ENCODE measurements at regions not wholly inside any gene's neighbourhood (a gene's known extent, or its start where the extent isn't known, plus 50 kb on each side); places are given as distances from the start of the nearest gene placed in this dataset.

- DNase-seq = no peak
- Histone ChIP-seq H3K4me3 (no peak overlapping the region), H3K36me3 (no peaks in the 10 kb centered on the region), H3K27ac (no peak overlapping the region), H3K27me3 (no peaks in the 10 kb centered on the region), H3K4me1 (no peaks in the 10 kb centered on the region), H3K9me3 (no peaks in the 10 kb centered on the region)
- TF ChIP-seq, protein P1, sequence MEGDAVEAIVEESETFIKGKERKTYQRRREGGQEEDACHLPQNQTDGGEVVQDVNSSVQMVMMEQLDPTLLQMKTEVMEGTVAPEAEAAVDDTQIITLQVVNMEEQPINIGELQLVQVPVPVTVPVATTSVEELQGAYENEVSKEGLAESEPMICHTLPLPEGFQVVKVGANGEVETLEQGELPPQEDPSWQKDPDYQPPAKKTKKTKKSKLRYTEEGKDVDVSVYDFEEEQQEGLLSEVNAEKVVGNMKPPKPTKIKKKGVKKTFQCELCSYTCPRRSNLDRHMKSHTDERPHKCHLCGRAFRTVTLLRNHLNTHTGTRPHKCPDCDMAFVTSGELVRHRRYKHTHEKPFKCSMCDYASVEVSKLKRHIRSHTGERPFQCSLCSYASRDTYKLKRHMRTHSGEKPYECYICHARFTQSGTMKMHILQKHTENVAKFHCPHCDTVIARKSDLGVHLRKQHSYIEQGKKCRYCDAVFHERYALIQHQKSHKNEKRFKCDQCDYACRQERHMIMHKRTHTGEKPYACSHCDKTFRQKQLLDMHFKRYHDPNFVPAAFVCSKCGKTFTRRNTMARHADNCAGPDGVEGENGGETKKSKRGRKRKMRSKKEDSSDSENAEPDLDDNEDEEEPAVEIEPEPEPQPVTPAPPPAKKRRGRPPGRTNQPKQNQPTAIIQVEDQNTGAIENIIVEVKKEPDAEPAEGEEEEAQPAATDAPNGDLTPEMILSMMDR (IDR thresholded peaks at IDR 0.05) = no peak
- no peak for TF ChIP-seq POLR2A (IDR thresholded peaks at IDR 0.05)
Observed at GRCh38 chr18:55166260-55166598, 207.0 kb upstream of the CCDC68 start.

- no peaks in the 10 kb centered on the region for H3K9me3 ChIP-seq
- no peak overlapping the region for H3K27ac ChIP-seq
- no peaks in the 10 kb centered on the region for H3K36me3 ChIP-seq
- H3K27me3 ChIP-seq = no peaks in the 10 kb centered on the region
- H3K4me3 ChIP-seq = no peak overlapping the region
- TF ChIP-seq POLR2A (IDR thresholded peaks at IDR 0.05) = no peak
- TF ChIP-seq, protein P1 (IDR thresholded peaks at IDR 0.05) = no peak
- DNase-seq = no peak
- no peaks in the 10 kb centered on the region for H3K4me1 ChIP-seq
Observed at GRCh38 chr18:55163550-55163949, 204.3 kb upstream of the CCDC68 start.

GRCh38 chr18:55161916-55162315, 202.7 kb upstream of the CCDC68 start:
- no peaks in the 10 kb centered on the region for H3K9me3 ChIP-seq
- H3K4me1 ChIP-seq = no peaks in the 10 kb centered on the region
- no peak for TF ChIP-seq POLR2A (IDR thresholded peaks at IDR 0.05)
- TF ChIP-seq, protein P1 (IDR thresholded peaks at IDR 0.05) = no peak
- DNase-seq = no peak
- H3K4me3 ChIP-seq = no peak overlapping the region
- no peaks in the 10 kb centered on the region for H3K27me3 ChIP-seq
- no peak overlapping the region for H3K27ac ChIP-seq
- H3K36me3 ChIP-seq = no peaks in the 10 kb centered on the region

- Histone ChIP-seq H3K27me3 (no peaks in the 10 kb centered on the region), H3K9me3 (no peaks in the 10 kb centered on the region), H3K4me1 (no peaks in the 10 kb centered on the region), H3K36me3 (no peaks in the 10 kb centered on the region), H3K4me3 (no peak overlapping the region), H3K27ac (no peak overlapping the region)
- no peak for TF ChIP-seq POLR2A (IDR thresholded peaks at IDR 0.05)
- TF ChIP-seq, protein P1 (IDR thresholded peaks at IDR 0.05) = no peak
- DNase-seq = no peak
Observed at GRCh38 chr18:55159027-55159426, 199.8 kb upstream of the CCDC68 start.

DNA sequence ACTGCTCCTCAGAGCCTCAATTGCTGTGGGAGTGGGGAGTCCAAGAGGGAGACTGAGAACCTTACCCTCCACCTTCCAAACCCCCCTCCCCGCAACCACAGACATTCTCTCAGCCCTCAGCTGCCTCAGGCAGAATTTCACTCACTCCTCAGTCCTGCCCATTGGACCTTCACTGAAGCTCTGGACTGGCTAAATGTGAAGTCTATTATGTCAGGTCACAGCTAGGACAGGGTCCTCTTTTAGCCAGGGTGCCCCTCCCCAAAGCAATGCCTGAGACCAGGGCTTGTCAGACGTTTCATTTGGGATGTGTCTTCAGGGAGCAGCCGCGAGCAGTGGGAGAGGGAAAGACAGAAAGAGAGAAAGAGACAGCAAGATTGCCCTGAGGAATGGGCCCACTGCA, 199.3 kb upstream of the CCDC68 start:
- no peaks in the 10 kb centered on the region for H3K27me3 ChIP-seq
- TF ChIP-seq, protein P1 (IDR thresholded peaks at IDR 0.05) = no peak
- TF ChIP-seq POLR2A (IDR thresholded peaks at IDR 0.05) = no peak
- H3K27ac ChIP-seq = no peak overlapping the region
- H3K9me3 ChIP-seq = no peaks in the 10 kb centered on the region
- no peak overlapping the region for H3K4me3 ChIP-seq
- H3K4me1 ChIP-seq = no peaks in the 10 kb centered on the region
- H3K36me3 ChIP-seq = no peaks in the 10 kb centered on the region
- no peak for DNase-seq

- Histone ChIP-seq H3K27ac (no peak overlapping the region), H3K36me3 (no peaks in the 10 kb centered on the region), H3K4me1 (no peaks in the 10 kb centered on the region), H3K4me3 (no peak overlapping the region), H3K27me3 (no peaks in the 10 kb centered on the region), H3K9me3 (no peaks in the 10 kb centered on the region)
- no peak for TF ChIP-seq POLR2A (IDR thresholded peaks at IDR 0.05)
- TF ChIP-seq, protein P1 (IDR thresholded peaks at IDR 0.05) = no peak
- no peak for DNase-seq
Observed at GRCh38 chr18:55153346-55153745, 194.1 kb upstream of the CCDC68 start.

All from Peyer's patch (tissue), 4 donors.